H1 (cell line): ENCODE measurements at regions not wholly inside any gene's neighbourhood (a gene's known extent, or its start where the extent isn't known, plus 50 kb on each side); places are given as distances from the start of the nearest gene placed in this dataset.

ENCODE experiments used
- CTCF ChIA-PET: fragments of 300-600 bp; sonication (Branson Sonifier 250); formaldehyde crosslinking; loops from one replicate; lab custom pipeline; 2021; ENCODE audit not compliant: partially characterized antibody; lab: Charles Lee
- POLR2A ChIA-PET: fragments of 300-600 bp; sonication (Branson Sonifier 250); formaldehyde crosslinking; loops from one replicate; lab custom pipeline; 2021; ENCODE audit warnings: inconsistent platforms; ENCODE audit not compliant: partially characterized antibody; lab: Charles Lee
- DNase-seq, 2 experiments: peaks; one replicate each; pipeline versions ENCODE4 v3.0.0 to v3.0.0-alpha.2; 2010 to 2022; ENCODE audit warnings: low spot score in 2 of 2, low read depth in 1 of 2, mixed read lengths in 1 of 2
- FAIRE-seq: peaks from 2 replicates; lab custom pipeline; 2011; peaks lifted over from hg19 to GRCh38; lab: Jason Lieb, UNC
- H2AFZ ChIP-seq: 2 replicates; pipeline ENCODE4 v1.8.1; 2012; ENCODE audit warnings: low read length, inconsistent platforms
- H2AK5ac ChIP-seq: 2 replicates; pipeline ENCODE4 v1.6.1; 2013; ENCODE audit warnings: low read depth, low read length
- H2BK120ac ChIP-seq: replicated peaks from 2 replicates; pipeline ENCODE3; 2013; ENCODE audit warnings: low read depth, low read length, inconsistent platforms
- H2BK12ac ChIP-seq: 2 replicates; pipeline ENCODE4 v1.6.1; 2013; ENCODE audit warnings: low read depth, low read length
- H2BK15ac ChIP-seq: 2 replicates; pipeline ENCODE4 v1.6.1; 2013; ENCODE audit warnings: low read length
- H2BK20ac ChIP-seq: 2 replicates; pipeline ENCODE4 v1.6.1; 2013; ENCODE audit warnings: low read length
- H2BK5ac ChIP-seq: 2 replicates; pipeline ENCODE4 v1.6.1; 2013; ENCODE audit warnings: low read depth, low read length
- H3K14ac ChIP-seq: 2 replicates; pipeline ENCODE4 v1.6.1; 2013; ENCODE audit warnings: inconsistent platforms; ENCODE audit not compliant: insufficient read length
- H3K18ac ChIP-seq: 2 replicates; pipeline ENCODE4 v1.6.1; 2013; ENCODE audit warnings: low read length; ENCODE audit errors: extremely low read depth
- H3K23ac ChIP-seq: 2 replicates; pipeline ENCODE4 v1.6.1; 2013; ENCODE audit warnings: inconsistent platforms; ENCODE audit not compliant: insufficient read length
- H3K23me2 ChIP-seq: 2 replicates; pipeline ENCODE4 v1.6.1; 2013; ENCODE audit warnings: low read depth, low read length
- H3K27ac ChIP-seq: 2 replicates; pipeline ENCODE4 v1.6.1; 2011; ENCODE audit warnings: low read depth, low read length, inconsistent platforms
- H3K27me3 ChIP-seq, 4 experiments: replicated peaks in 1 of 4; 1 replicate in 1 of 4; 2 replicates in 3 of 4; pipeline versions ENCODE4 v1.6.1 to v1.8.1; 2011 to 2013; ENCODE audit warnings: low read length in 3 of 4, mild to moderate bottlenecking in 3 of 4, inconsistent platforms in 2 of 4, mixed read lengths in 2 of 4, moderate library complexity in 1 of 4; ENCODE audit not compliant: control insufficient read depth in 3 of 4, insufficient read depth in 3 of 4; ENCODE audit errors: extremely low read depth in 1 of 4
- H3K36me3 ChIP-seq, 4 experiments: 2 replicates each; pipeline versions ENCODE4 v1.6.1 to v1.8.1; 2011 to 2013; ENCODE audit warnings: mild to moderate bottlenecking in 4 of 4, low read length in 3 of 4, moderate library complexity in 2 of 4, control low read depth in 1 of 4, inconsistent platforms in 1 of 4; ENCODE audit not compliant: insufficient read depth in 4 of 4, control insufficient read depth in 2 of 4
- H3K4ac ChIP-seq: replicated peaks from 2 replicates; pipeline ENCODE3; 2013; ENCODE audit warnings: low read length, low read depth, mixed read lengths, inconsistent platforms; ENCODE audit not compliant: insufficient read length
- H3K4me1 ChIP-seq, 4 experiments: replicated peaks in 1 of 4; 1 replicate in 1 of 4; 2 replicates in 3 of 4; pipeline versions ENCODE4 v1.6.1 to v1.8.1; 2011 to 2013; ENCODE audit warnings: low read length in 3 of 4, inconsistent platforms in 2 of 4, mixed read lengths in 1 of 4; ENCODE audit not compliant: insufficient read depth in 4 of 4, control insufficient read depth in 3 of 4
- H3K4me2 ChIP-seq, 2 experiments: 2 replicates each; pipeline versions ENCODE4 v1.6.1 to v1.8.1; 2011 to 2013; ENCODE audit warnings: low read depth in 2 of 2, low read length in 2 of 2, control low read depth in 1 of 2, inconsistent platforms in 1 of 2, mild to moderate bottlenecking in 1 of 2; ENCODE audit not compliant: insufficient read depth in 1 of 2
- H3K4me3 ChIP-seq, 4 experiments: fragments of 200-600, 300-600 bp in 1 of 4; sonication (generic), shearing (Covaris generic), sonication (Bioruptor Twin) in 1 of 4; 2 replicates each; pipeline versions ENCODE4 v1.5.1 to v1.8.1; 2011 to 2016; ENCODE audit warnings: low read length in 4 of 4, low read depth in 3 of 4, control low read depth in 2 of 4, inconsistent platforms in 2 of 4, mild to moderate bottlenecking in 2 of 4, mixed read lengths in 1 of 4, moderate library complexity in 1 of 4; ENCODE audit not compliant: insufficient read depth in 2 of 4; ENCODE audit errors: extremely low read depth in 1 of 4
- H3K56ac ChIP-seq: replicated peaks from 2 replicates; pipeline ENCODE3; 2013; ENCODE audit warnings: low read depth, mild to moderate bottlenecking, mixed read lengths, low read length, inconsistent platforms; ENCODE audit not compliant: insufficient read length
- H3K79me1 ChIP-seq: 2 replicates; pipeline ENCODE4 v1.6.1; 2013; ENCODE audit warnings: low read depth, low read length, control low read depth
- H3K79me2 ChIP-seq, 2 experiments: 2 replicates each; pipeline versions ENCODE4 v1.6.1 to v1.8.1; 2012 to 2013; ENCODE audit warnings: low read length in 2 of 2, mild to moderate bottlenecking in 2 of 2, inconsistent platforms in 1 of 2; ENCODE audit not compliant: insufficient read depth in 2 of 2, control insufficient read depth in 1 of 2
- H3K9ac ChIP-seq, 4 experiments: replicated peaks in 1 of 4; 1 replicate in 1 of 4; 2 replicates in 3 of 4; pipeline versions ENCODE4 v1.6.1 to v1.8.1; 2011 to 2013; ENCODE audit warnings: low read depth in 3 of 4, low read length in 3 of 4, control low read depth in 2 of 4, mild to moderate bottlenecking in 2 of 4, moderate library complexity in 2 of 4, inconsistent platforms in 1 of 4; ENCODE audit errors: extremely low read depth in 1 of 4
- H3K9me3 ChIP-seq, 2 experiments: 2 replicates each; pipeline versions ENCODE4 v1.6.1 to v1.8.1; 2012 to 2013; ENCODE audit warnings: mild to moderate bottlenecking in 2 of 2, moderate library complexity in 2 of 2, control low read depth in 1 of 2, inconsistent platforms in 1 of 2, low read depth in 1 of 2, low read length in 1 of 2, mixed read lengths in 1 of 2; ENCODE audit not compliant: insufficient read depth in 2 of 2
- H4K20me1 ChIP-seq, 2 experiments: replicated peaks in 1 of 2; 2 replicates each; pipeline versions ENCODE3 to v1.8.1; 2011 to 2013; ENCODE audit warnings: inconsistent platforms in 2 of 2, low read length in 2 of 2, mild to moderate bottlenecking in 1 of 2; ENCODE audit not compliant: insufficient read depth in 2 of 2, control insufficient read depth in 1 of 2
- H4K5ac ChIP-seq: 2 replicates; pipeline ENCODE4 v1.6.1; 2013; ENCODE audit warnings: low read length, low read depth, mixed read lengths, inconsistent platforms; ENCODE audit not compliant: insufficient read length
- H4K8ac ChIP-seq: 2 replicates; pipeline ENCODE4 v1.8.0; 2013; ENCODE audit warnings: mild to moderate bottlenecking, moderate library complexity, low read length, inconsistent platforms; ENCODE audit not compliant: insufficient read depth; ENCODE audit errors: extremely low read depth
- H4K91ac ChIP-seq: replicated peaks from 2 replicates; pipeline ENCODE3; 2013; ENCODE audit warnings: low read length, mixed read lengths, inconsistent platforms; ENCODE audit not compliant: insufficient read length
- ASH2L ChIP-seq: fragments of 200-600, 300-600 bp; sonication (generic); IDR thresholded peaks from one replicate; pipeline ENCODE4 v1.7.1; 2017; ENCODE audit warnings: low read length
- CBX5 ChIP-seq: fragments of 300-800, 300-1000 bp; sonication (generic); IDR thresholded peaks from 2 replicates; pipeline ENCODE4 v1.7.1; 2016; ENCODE audit warnings: antibody characterized with exemption, low read length, low read depth
- CBX8 ChIP-seq: fragments of 300-800, 300-1000 bp; sonication (generic); IDR thresholded peaks from 2 replicates; pipeline ENCODE4 v1.7.1; 2016; ENCODE audit warnings: low read depth, low read length, borderline replicate concordance
- CREB1 ChIP-seq: IDR thresholded peaks from 2 replicates; pipeline ENCODE4 v1.6.1; 2012; ENCODE audit warnings: inconsistent platforms
- GABPA ChIP-seq: IDR thresholded peaks from 2 replicates; pipeline ENCODE4 v1.6.1; 2011; ENCODE audit warnings: mild to moderate bottlenecking, low read length, moderate library complexity, borderline replicate concordance; ENCODE audit not compliant: insufficient read depth
- GTF2F1 ChIP-seq: IDR thresholded peaks from 2 replicates; pipeline ENCODE4 v1.6.1; 2012; ENCODE audit warnings: low read depth, low read length, improper control_type of control experiment, borderline replicate concordance
- JUND ChIP-seq: IDR thresholded peaks from 2 replicates; pipeline ENCODE4 v1.6.1; 2011; ENCODE audit warnings: mild to moderate bottlenecking, improper control_type of control experiment, low read length
- KDM5A ChIP-seq: fragments of 200-600 bp; IDR thresholded peaks from 2 replicates; pipeline ENCODE4 v1.7.1; 2012; ENCODE audit warnings: mild to moderate bottlenecking, low read length, inconsistent platforms, mixed read lengths
- NANOG ChIP-seq: IDR thresholded peaks from 2 replicates; pipeline ENCODE4 v1.6.1; 2011; ENCODE audit warnings: low read length, low read depth, mild to moderate bottlenecking, inconsistent platforms; ENCODE audit not compliant: insufficient read depth, poor library complexity, severe bottlenecking
- RAD21 ChIP-seq, 2 experiments: IDR thresholded peaks in 1 of 2; conservative IDR thresholded peaks in 1 of 2; 2 replicates each; pipeline ENCODE4 v1.6.1; 2011; ENCODE audit warnings: low read depth in 2 of 2, low read length in 2 of 2, improper control_type of control experiment in 1 of 2, inconsistent platforms in 1 of 2, mild to moderate bottlenecking in 1 of 2, moderate library complexity in 1 of 2
- RFX5 ChIP-seq: IDR thresholded peaks from 2 replicates; pipeline ENCODE4 v1.6.1; 2011; ENCODE audit warnings: low read depth, low read length, improper control_type of control experiment, borderline replicate concordance
- RXRA ChIP-seq: IDR thresholded peaks from 2 replicates; pipeline ENCODE4 v1.6.1; 2011; ENCODE audit warnings: low read depth, mild to moderate bottlenecking, low read length, moderate library complexity; ENCODE audit not compliant: insufficient read depth
- SAP30 ChIP-seq: fragments of 300-600 bp; sonication (generic); IDR thresholded peaks from 2 replicates; pipeline ENCODE4 v1.7.1; 2012; ENCODE audit warnings: low read length, moderate library complexity, mild to moderate bottlenecking, inconsistent platforms; ENCODE audit not compliant: insufficient read depth, insufficient replicate concordance
- SRF ChIP-seq: IDR thresholded peaks from 2 replicates; pipeline ENCODE4 v1.6.1; 2011; ENCODE audit warnings: mild to moderate bottlenecking, low read depth, low read length, moderate library complexity
- SUZ12 ChIP-seq: fragments of 200-600 bp; sonication (generic); IDR thresholded peaks from 2 replicates; pipeline ENCODE4 v1.6.1; 2012; ENCODE audit warnings: mild to moderate bottlenecking, inconsistent platforms, low read length, moderate library complexity, mixed read lengths
- TBP ChIP-seq: IDR thresholded peaks from 2 replicates; pipeline ENCODE4 v1.6.1; 2011; ENCODE audit warnings: low read depth, low read length, improper control_type of control experiment
- WGBS, 2 experiments: shearing (Covaris generic) in 1 of 2; methylation state at CpG; one replicate each; pipeline versions ENCODE4 v1.1.6 to v1.1.7; 2013 to 2015; ENCODE audit warnings: low lambda C conversion rate in 2 of 2, mixed read lengths in 2 of 2, inconsistent platforms in 1 of 2, low coverage in 1 of 2, missing lambda C conversion rate in 1 of 2; ENCODE audit not compliant: insufficient replicate concordance in 2 of 2, insufficient coverage in 1 of 2, insufficient read length in 1 of 2; ENCODE audit errors: extremely low coverage in 1 of 2, missing lambda C conversion rate in 1 of 2; 5-methylcytosine and 5-hydroxymethylcytosine counted together

GRCh38 chr5:20266066-20266465 is 278.1 kb upstream of the CDH18 start:
- H3K4ac ChIP-seq, result no peak overlapping the region
- H3K18ac ChIP-seq, result no peak overlapping the region
- DNase-seq (no peak), FAIRE-seq (no peak)
- ChIA-PET CTCF (no interaction called here), POLR2A (no interaction called here)
- H4K91ac ChIP-seq, result no peak overlapping the region
- H3K9me3 ChIP-seq, result no peaks in the 10 kb centered on the region
- no peak overlapping the region for H2BK15ac ChIP-seq
- no peaks in the 10 kb centered on the region for H3K27me3 ChIP-seq
- no peak overlapping the region for H3K14ac ChIP-seq
- H2BK5ac ChIP-seq, result no peak overlapping the region
- no peaks in the 10 kb centered on the region for H3K79me2 ChIP-seq
- no peak overlapping the region for H2BK120ac ChIP-seq
- no peaks in the 10 kb centered on the region for H3K79me1 ChIP-seq
- H3K4me2 ChIP-seq, result no peak overlapping the region
- no peak overlapping the region for H2BK20ac ChIP-seq
- H3K27ac ChIP-seq, result no peak overlapping the region
- no peak overlapping the region for H3K23ac ChIP-seq
- no peak overlapping the region for H4K8ac ChIP-seq
- no peaks in the 10 kb centered on the region for H3K36me3 ChIP-seq
- WGBS, 2 experiments, result 97% methylated on average over 2 of the region's 2 CpGs; no CpG with 5 or more reads in 1 of the 2 experiments
- no peaks in the 10 kb centered on the region for H3K4me1 ChIP-seq
- no peak overlapping the region for H3K9ac ChIP-seq
- H3K4me3 ChIP-seq, result no peak overlapping the region
- no peaks in the 10 kb centered on the region for H4K20me1 ChIP-seq
- H3K56ac ChIP-seq, result no peak overlapping the region
- H3K23me2 ChIP-seq, result no peaks in the 10 kb centered on the region
- no peak overlapping the region for H4K5ac ChIP-seq
- no peak overlapping the region for H2BK12ac ChIP-seq
- H2AK5ac ChIP-seq, result no peak overlapping the region
- no peak overlapping the region; the same call in 1 of the 2 replicates for H2AFZ ChIP-seq
- TF ChIP-seq CBX8 (no peak), ASH2L (no peak), SUZ12 (no peak), GABPA (no peak), TBP (no peak), CREB1 (no peak), RAD21 (IDR thresholded peaks at IDR 0.05 in 1 of 2, conservative IDR thresholded peaks at IDR 0.05 in 1 of 2; ENCODE audit: low read depth in 2 of 2, low read length in 2 of 2) (no peak), SRF (no peak), SAP30 (no peak), JUND (no peak), RXRA (no peak), NANOG (no peak), GTF2F1 (no peak), KDM5A (no peak), RFX5 (no peak), CBX5 (no peak)
